GM21576 (cell line): ENCODE measurements at regions not wholly inside any gene's neighbourhood (a gene's known extent, or its start where the extent isn't known, plus 50 kb on each side); places are given as distances from the start of the nearest gene placed in this dataset.
A peak's percentile ranks its signal among the peaks of the same experiment; 100 is the strongest.
"Not testable (repeated sequence)": the region's sequence is repeated elsewhere in the genome, so short reads cannot be mapped to it uniquely, and the experiment has no call there.

Source experiments
- ATAC-seq: cut with Tn5 transposase; IDR thresholded peaks from one replicate; pipeline ENCODE4 v1.9.1; 2021; ENCODE audit warnings: mild to moderate bottlenecking, moderate library complexity; ENCODE audit not compliant: unreplicated experiment

- ATAC-seq, result no peak
These were observed 365.3 kb upstream of the CLINT1 start for GRCh38 chr5:158224253-158224652.

GRCh38 chr5:158223054-158223600 lies 364.2 kb upstream of the CLINT1 start:
- no peak for ATAC-seq

GRCh38 chr5:158212917-158213316 lies 354.0 kb upstream of the CLINT1 start:
- no peak for ATAC-seq

- ATAC-seq, result no peak
These were observed 353.3 kb upstream of the CLINT1 start for GRCh38 chr5:158212237-158212636.

GRCh38 chr5:158209219-158209908 lies 350.4 kb upstream of the CLINT1 start:
- ATAC-seq, result no peak

GRCh38 chr5:158207733-158208132 lies 348.8 kb upstream of the CLINT1 start:
- ATAC-seq, result no peak

GRCh38 chr5:158205992-158206391 lies 347.0 kb upstream of the CLINT1 start:
- no peak for ATAC-seq

- ATAC-seq, result no peak
These were observed 344.3 kb upstream of the CLINT1 start for GRCh38 chr5:158203261-158203660.

GRCh38 chr5:158202801-158203200 lies 343.9 kb upstream of the CLINT1 start:
- no peak for ATAC-seq

- no peak for ATAC-seq
These were observed 341.7 kb upstream of the CLINT1 start for GRCh38 chr5:158200619-158201018.

- ATAC-seq, result peak; percentile 95
These were observed 339.7 kb upstream of the CLINT1 start for GRCh38 chr5:158198636-158199035.

- ATAC-seq, result no peak
These were observed 336.7 kb upstream of the CLINT1 start for GRCh38 chr5:158195416-158196210.

GRCh38 chr5:158194561-158194976 lies 335.6 kb upstream of the CLINT1 start:
- no peak for ATAC-seq

GRCh38 chr5:158193395-158193794 lies 334.4 kb upstream of the CLINT1 start:
- not testable (repeated sequence) for ATAC-seq

GRCh38 chr5:158180407-158180806 lies 321.5 kb upstream of the CLINT1 start:
- no peak for ATAC-seq

- ATAC-seq, result no peak
These were observed 320.3 kb upstream of the CLINT1 start for GRCh38 chr5:158179271-158179670.

- ATAC-seq, result no peak
These were observed 319.6 kb upstream of the CLINT1 start for GRCh38 chr5:158178535-158178934.

- no peak for ATAC-seq
These were observed 318.2 kb upstream of the CLINT1 start for GRCh38 chr5:158177146-158177545.

- no peak for ATAC-seq
These were observed 317.1 kb upstream of the CLINT1 start for GRCh38 chr5:158175934-158176481.

GRCh38 chr5:158174918-158175851 lies 316.2 kb upstream of the CLINT1 start:
- no peak for ATAC-seq

- no peak for ATAC-seq
These were observed 315.1 kb upstream of the CLINT1 start for GRCh38 chr5:158174026-158174425.
